Left ventricle myocardium inferior (tissue), 1 donor: ENCODE measurements at regions not wholly inside any gene's neighbourhood (a gene's known extent, or its start where the extent isn't known, plus 50 kb on each side); places are given as distances from the start of the nearest gene placed in this dataset.
"Not testable (repeated sequence)": the region's sequence is repeated elsewhere in the genome, so short reads cannot be mapped to it uniquely, and the experiment has no call there.

ENCODE experiments used
- DNase-seq: peaks from one replicate; pipeline ENCODE4 v3.0.0-alpha.2; 2020
- H3K27ac ChIP-seq: fragments of 200-600 bp; replicated peaks from 2 replicates; pipeline ENCODE4 v1.8.0; 2021
- H3K27me3 ChIP-seq: fragments of 200-600 bp; 2 replicates; pipeline ENCODE4 v1.8.0; 2021; ENCODE audit warnings: low read depth
- H3K36me3 ChIP-seq: fragments of 200-600 bp; 2 replicates; pipeline ENCODE4 v1.8.0; 2021
- H3K4me1 ChIP-seq: fragments of 200-600 bp; 2 replicates; pipeline ENCODE4 v1.8.0; 2021
- H3K4me3 ChIP-seq: fragments of 200-600 bp; 2 replicates; pipeline ENCODE4 v1.8.0; 2021; ENCODE audit warnings: mild to moderate bottlenecking, moderate library complexity
- H3K9me3 ChIP-seq: fragments of 200-600 bp; replicated peaks from 2 replicates; pipeline ENCODE4 v1.8.0; 2021
- intact Hi-C: fragments of 100-400 bp; cut with micrococcal nuclease; formaldehyde crosslinking; loops from one replicate; pipeline ENCODE4 v1.11.0; 2022
- TF ChIP-seq, protein P1 (sequence below): fragments of 200-600 bp; IDR thresholded peaks from 2 replicates; pipeline ENCODE4 v1.8.0; 2021; ENCODE audit warnings: antibody characterized with exemption, mild to moderate bottlenecking, borderline replicate concordance
- donor health status: DM: no; HTN: yes; CAD: no; lungs with severe emphysema.

- TF ChIP-seq, protein P1, sequence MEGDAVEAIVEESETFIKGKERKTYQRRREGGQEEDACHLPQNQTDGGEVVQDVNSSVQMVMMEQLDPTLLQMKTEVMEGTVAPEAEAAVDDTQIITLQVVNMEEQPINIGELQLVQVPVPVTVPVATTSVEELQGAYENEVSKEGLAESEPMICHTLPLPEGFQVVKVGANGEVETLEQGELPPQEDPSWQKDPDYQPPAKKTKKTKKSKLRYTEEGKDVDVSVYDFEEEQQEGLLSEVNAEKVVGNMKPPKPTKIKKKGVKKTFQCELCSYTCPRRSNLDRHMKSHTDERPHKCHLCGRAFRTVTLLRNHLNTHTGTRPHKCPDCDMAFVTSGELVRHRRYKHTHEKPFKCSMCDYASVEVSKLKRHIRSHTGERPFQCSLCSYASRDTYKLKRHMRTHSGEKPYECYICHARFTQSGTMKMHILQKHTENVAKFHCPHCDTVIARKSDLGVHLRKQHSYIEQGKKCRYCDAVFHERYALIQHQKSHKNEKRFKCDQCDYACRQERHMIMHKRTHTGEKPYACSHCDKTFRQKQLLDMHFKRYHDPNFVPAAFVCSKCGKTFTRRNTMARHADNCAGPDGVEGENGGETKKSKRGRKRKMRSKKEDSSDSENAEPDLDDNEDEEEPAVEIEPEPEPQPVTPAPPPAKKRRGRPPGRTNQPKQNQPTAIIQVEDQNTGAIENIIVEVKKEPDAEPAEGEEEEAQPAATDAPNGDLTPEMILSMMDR: no peak
- H3K4me3 ChIP-seq: no peak overlapping the region
- DNase-seq: no peak
- no peaks in the 10 kb centered on the region for H3K36me3 ChIP-seq
- intact Hi-C loops: no loop called here
- H3K27me3 ChIP-seq: no peaks in the 10 kb centered on the region
- no peaks in the 10 kb centered on the region for H3K9me3 ChIP-seq
- no peaks in the 10 kb centered on the region for H3K4me1 ChIP-seq
- no peak overlapping the region for H3K27ac ChIP-seq
Observed at GRCh38 chr18:1505856-1506255, 601.2 kb downstream of the ADCYAP1 start.

- H3K4me3 ChIP-seq: no peak overlapping the region
- no peak overlapping the region for H3K27ac ChIP-seq
- intact Hi-C loops: no loop called here
- no peaks in the 10 kb centered on the region for H3K4me1 ChIP-seq
- H3K27me3 ChIP-seq: no peaks in the 10 kb centered on the region
- no peak for DNase-seq
- TF ChIP-seq, protein P1: no peak
- no peaks in the 10 kb centered on the region for H3K36me3 ChIP-seq
- H3K9me3 ChIP-seq: no peaks in the 10 kb centered on the region
Observed at GRCh38 chr18:1510542-1511179, 606.0 kb downstream of the ADCYAP1 start.

DNA sequence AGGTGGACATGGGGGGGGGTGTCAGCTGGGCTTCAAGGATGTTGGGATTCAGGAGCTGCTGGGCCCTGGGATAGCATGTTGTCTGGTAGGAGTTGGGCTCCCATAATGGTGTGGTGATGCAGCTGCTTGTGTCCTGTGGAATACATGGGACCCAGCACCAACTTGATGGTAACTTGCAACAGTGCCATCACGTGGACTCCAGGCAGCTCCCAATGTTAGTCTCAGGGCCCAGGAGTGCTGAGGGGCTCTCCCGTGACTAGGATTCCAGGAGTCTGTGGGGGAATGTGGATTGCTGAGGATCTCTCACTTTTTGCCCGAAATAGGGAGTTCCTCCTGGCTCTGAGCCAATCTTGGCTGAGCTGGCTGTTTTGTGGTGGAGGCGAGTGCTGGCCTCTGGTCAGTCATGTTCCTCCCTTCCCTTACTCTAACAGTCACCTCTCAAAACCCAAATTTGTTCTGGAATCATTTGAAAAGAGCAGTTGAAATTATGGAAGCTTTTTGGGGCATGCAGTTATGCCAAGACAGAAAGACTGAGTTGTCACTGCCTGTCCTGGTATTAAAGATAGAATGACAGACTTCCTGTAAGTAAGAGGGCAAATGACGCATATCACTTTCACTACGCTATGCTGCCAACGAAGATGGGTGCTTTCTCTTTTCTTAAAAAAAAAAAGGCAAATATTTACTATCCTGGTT, 607.1 kb downstream of the ADCYAP1 start:
- H3K4me1 ChIP-seq: no peaks in the 10 kb centered on the region
- H3K27me3 ChIP-seq: no peaks in the 10 kb centered on the region
- intact Hi-C loops: no loop called here

GRCh38 chr18:1513519-1513918, 608.8 kb downstream of the ADCYAP1 start:
- Histone ChIP-seq H3K9me3 (no peaks in the 10 kb centered on the region), H3K27ac (no peak overlapping the region), H3K36me3 (no peaks in the 10 kb centered on the region), H3K4me3 (no peak overlapping the region), H3K27me3 (no peaks in the 10 kb centered on the region), H3K4me1 (no peaks in the 10 kb centered on the region)
- TF ChIP-seq, protein P1: no peak
- intact Hi-C loops: no loop called here
- no peak for DNase-seq

More for the DNA sequence above, 607.1 kb downstream of the ADCYAP1 start:
- no peak for DNase-seq
- H3K36me3 ChIP-seq: no peaks in the 10 kb centered on the region
- H3K4me3 ChIP-seq: no peak overlapping the region
- TF ChIP-seq, protein P1: no peak
- H3K27ac ChIP-seq: no peak overlapping the region
- H3K9me3 ChIP-seq: no peaks in the 10 kb centered on the region

GRCh38 chr18:1521588-1522248, 617.0 kb downstream of the ADCYAP1 start:
- DNase-seq, H3K27ac ChIP-seq, H3K36me3 ChIP-seq, H3K27me3 ChIP-seq, H3K9me3 ChIP-seq, H3K4me3 ChIP-seq, intact Hi-C loops, H3K4me1 ChIP-seq: not testable (repeated sequence)

DNA sequence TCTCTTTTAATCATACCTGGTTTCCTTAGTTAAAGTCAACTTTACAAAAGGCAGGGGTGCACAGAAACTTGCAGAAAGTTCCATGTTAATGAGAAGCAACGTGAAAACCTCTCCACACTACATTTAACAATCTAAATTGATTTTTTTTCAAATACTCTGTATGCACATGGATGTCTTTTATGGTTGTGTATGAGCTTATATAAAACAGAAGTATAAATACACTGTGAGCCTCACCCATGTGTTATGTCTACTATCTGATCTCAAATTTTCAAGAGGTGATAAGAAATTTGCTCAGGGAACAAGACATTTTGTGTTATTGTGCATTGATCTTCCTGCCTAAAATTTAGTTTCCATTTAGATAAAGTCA, 617.6 kb downstream of the ADCYAP1 start:
- DNase-seq: no peak
- TF ChIP-seq, protein P1: no peak
- Histone ChIP-seq H3K4me1 (no peaks in the 10 kb centered on the region), H3K4me3 (no peak overlapping the region), H3K9me3 (no peaks in the 10 kb centered on the region), H3K36me3 (no peaks in the 10 kb centered on the region), H3K27me3 (no peaks in the 10 kb centered on the region), H3K27ac (no peak overlapping the region)
- intact Hi-C loops: no loop called here
